ENCODE measurements at regions not wholly inside any gene's neighbourhood (a gene's known extent, or its start where the extent isn't known, plus 50 kb on each side); places are given as distances from the start of the nearest gene placed in this dataset.

DNA sequence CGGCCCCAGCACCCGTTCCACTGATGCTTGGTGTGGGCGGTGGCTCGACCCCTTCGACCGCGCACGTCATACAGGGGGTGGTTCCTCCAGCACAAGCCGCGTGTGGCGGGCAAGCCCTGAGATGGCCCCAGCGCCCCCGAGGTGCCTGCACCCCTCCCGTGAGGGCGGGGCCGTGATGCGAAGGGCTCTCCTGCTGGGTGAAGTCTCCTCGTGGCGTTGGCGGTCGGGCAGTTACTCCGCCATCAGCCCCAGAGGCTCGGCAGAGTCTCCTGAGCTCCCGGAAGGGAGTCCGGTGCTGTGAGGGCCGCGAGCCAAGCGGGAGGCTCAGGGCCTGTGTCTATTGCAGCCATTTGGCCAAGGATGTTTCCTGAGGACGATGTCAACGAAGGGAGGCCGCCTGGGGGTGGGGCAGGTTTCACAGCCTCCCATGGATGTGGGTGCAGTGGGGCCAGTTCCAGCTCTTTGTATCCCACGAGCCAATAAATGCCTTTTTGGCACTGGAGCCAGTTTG, 78.1 kb upstream of the GALNT9 start:
- no peak for DNase-seq (ENCODE audit: low read depth in 2 of 2)

DNA sequence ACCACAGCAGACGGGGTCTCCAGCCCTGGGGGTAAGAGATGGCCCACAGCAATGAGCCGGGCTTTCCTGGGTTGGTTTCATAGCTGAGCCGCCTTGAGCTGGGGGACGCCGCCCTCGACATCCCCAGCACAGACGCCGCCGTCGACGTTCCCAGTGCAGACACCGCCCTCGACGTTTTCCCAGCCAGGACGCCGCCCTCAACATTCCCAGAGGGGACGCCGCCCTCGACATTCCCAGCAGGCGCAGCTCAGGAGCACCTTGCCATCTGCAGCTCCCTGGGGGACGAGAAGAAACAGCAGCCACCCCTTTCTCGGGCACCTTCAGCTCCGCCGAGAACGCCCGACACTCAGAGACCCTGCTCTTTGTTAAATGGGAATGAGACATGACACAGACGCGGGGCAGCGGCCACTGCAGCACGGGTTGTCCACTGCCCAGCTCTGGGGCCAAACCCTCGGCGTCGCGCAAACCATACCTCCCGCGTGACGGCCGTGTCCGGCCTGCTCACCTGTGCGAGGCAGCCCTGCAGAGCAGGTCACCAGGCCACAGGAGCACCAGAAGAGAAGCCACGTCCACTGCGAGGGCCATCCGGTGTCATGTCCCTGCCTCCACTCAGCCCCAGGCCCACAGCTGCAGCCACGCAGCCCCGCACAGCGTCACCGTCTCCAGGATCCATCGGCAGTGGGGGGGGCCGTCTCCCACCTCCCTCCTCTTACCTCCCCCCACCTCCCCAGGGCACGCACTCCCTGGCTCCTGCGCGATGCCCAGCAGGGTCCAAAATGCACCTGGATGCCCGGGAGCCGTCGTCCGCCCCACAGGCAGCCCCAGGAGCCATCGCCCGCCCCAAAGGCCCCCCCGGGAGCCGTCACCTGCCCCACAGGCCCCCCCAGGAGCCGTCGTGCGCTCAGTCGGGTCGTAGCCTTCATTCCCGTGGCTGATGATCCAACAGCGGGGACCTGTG, 77.4 kb upstream of the GALNT9 start:
- no peak for DNase-seq (ENCODE audit: low read depth in 2 of 2)

DNA sequence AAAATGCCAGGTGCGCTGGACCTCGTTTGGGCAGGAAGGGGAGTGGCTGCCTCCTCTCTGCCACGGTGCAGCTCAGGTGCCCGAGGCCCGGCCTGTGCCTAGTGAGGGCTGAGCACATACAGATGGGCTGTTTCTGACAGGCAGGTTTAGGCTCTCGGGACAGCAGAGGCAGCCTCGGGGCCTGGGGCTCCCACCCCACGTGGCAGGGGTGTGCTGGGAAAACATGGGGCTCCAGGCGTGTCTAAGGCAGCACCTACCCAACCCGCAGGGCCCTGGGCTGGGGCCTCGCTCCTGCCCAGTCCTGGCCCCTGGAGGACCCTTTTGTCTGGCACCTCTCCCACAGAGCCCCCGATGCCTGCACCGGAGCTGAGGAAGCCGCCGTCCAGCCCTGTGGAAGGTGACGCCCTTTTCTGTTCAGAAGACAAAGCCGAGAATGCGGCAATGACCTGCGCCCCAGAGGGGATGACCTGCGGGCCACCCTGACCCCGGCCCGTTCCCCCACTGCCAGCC, 76.4 kb upstream of the GALNT9 start:
- DNase-seq (ENCODE audit: low read depth in 2 of 2) = no peak

DNA sequence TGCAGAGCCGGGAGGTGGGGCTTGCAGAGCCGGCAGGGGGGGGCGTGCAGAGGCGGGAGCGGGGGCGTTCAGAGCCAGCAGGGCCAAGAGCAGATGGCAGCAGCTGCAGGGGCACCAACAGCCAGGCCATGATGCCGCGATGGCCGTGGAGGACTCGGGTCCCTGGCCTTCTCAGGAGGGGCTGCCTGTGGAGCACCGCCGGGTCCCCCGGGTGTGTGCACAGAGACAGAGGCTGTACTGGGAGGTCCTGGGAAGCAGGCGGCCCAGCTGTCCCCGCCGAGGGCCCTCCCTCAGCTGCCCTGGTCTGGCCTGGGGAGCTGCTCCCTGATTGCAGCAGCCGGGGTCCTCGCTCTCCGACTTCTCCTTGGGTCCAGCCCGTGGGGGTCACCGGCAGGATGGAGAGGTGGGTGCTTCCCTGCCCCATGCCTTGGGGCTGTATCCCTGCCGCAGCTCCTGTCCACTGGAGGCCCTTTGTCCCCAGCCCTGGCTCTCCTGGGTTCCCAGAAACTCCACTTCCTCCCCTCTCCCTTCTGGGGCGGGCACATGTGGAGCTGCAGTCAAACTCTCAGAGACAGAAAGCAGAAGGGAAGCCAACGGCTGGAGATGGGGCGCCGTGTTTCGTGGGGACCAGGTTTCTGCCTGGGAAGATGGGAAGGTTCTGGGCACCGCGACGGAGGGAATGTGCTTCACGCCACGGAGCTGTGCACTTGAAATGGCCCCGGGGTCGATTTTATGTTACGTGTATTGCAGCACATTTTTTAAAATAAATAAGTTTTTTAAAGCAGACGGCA, 75.8 kb upstream of the GALNT9 start:
- no peak for DNase-seq (ENCODE audit: low read depth in 2 of 2)

DNA sequence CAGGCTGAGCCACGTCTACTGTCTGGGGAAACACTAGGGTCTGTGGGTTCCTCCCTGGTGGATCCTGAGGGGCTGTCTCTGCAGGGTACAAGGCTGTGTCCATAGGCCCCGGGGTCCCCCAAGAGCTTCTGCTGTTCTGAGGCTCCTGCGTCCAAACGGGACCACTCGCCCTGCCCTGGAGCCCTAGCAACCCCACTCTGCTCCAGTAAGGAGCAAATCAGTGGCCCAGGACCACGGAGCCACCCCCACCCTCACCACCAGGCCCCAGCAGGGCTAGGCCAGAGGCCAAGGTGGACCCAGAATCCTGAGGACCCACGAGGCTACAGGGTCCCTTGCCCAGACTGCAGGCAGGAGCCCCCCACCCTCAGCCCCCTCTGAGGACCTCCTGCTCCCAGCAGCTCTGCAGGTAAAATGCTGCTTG, 75.1 kb upstream of the GALNT9 start:
- DNase-seq (ENCODE audit: low read depth in 2 of 2) = no peak

DNA sequence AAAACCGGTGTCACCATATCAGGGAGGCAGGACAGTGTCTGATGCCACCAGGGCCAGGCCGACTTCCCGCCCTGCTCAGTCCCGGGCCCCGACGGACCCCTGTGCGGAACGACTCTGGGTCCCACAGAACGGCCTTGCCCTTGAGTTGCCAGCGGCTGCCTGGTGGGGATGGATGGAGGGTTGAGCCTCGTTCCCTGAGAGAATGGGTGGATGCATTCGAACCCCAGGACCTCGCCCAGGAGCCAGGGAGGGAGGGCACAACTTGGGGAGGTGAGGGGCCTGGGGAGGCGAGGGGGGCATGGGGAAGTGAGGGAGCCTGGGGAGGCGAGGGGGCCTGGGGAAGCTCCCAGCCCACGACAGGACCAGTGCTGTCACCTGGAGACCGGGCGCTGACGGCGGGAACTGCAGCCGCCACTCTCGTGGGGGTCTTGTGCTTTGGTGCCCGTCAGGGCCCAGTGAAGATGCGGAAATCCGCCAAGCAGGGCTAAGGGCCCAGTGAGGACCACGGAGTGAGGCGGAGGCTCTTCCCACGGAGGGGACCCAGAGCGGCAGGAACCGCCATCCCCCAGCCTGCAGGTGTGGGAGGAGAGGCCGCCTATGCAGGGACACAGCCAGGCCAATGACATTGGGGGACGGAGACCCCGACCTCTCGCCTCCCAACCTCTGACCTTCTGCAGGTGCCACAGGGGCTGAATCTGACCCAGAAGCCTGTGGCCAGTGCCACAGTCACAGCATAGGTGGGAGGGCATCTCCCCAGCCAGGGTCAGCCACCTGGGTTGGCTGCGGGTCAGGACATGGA, 74.4 kb upstream of the GALNT9 start:
- DNase-seq (ENCODE audit: low read depth in 2 of 2) = no peak

DNA sequence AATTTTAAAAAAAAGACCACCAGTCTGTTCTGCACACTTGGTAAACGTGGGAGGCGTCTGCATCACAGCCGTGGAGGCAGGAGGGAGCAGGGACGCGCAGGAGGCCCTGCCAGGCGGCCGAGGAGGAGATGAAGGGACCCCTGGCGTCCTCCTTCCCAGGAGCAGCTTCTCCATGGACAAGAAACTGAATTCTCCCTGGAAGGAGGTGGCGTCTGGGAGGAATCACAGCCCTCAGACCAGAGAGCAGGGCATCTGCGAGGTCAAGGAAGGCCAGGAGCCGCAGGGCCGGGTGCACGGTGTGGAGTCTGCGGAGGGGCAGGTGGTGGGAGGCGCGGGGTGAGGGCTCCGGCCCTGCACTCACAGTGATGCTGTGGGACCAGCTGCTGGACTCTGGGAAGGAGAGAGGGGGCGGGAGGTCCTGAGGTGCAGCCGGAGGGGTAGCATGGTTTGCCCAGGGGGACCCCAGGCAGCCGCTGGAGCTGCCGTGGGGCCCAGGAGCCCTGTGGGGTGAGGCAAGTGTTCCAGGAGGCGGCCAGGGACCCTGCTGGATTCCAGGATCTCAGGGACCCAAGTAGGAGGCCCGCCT, 73.5 kb upstream of the GALNT9 start:
- DNase-seq (ENCODE audit: low read depth in 2 of 2) = no peak

DNA sequence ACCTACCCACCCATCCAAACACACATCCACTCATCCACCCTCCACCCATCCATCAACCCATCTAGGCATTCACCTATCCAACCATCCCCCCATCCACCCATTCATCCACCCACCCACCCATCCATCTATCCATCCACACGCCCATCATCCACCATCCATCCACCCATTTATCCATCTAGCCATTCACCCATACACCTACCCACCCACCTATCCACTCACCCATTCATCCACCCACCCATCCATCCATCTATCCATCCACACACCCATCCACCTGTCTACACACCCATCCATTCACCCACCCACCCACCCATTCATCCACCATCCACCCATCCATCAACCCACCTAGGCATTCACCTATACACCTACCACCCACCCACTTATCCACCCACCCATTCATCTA, 72.6 kb upstream of the GALNT9 start:
- DNase-seq (ENCODE audit: low read depth in 2 of 2) = no peak

DNA sequence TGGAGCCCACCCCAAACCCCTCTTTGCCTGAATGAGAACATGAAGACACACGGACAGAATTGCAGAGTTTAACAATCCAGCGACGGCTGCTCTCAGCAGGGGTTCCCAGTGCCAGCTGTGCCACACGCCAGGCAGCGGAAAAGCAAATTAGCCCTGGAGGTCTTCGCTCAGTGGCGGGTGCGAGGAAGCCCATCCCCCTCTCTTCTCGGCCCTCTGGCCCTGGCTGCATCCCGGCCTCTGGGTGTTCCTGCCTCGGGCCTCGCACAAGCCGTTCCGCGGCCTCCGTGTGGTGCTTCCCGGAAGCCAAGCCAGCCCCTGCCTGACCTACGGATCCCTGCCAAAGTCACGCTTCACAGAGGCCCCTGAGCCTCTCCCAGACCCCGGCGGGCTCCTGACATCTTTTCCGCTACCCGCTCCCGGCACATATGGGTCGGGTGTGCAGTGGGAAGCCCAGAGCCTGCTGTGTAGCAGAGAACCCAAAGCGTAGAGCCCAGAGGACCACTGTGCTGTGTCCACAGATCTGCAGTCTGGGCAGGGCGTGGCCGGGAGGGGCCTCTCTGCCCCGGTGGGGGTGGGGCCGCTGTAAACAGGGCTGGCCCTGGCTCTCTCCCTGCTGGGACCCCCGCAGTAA, 70.7 kb upstream of the GALNT9 start:
- no peak for DNase-seq (ENCODE audit: low read depth in 2 of 2)

DNA sequence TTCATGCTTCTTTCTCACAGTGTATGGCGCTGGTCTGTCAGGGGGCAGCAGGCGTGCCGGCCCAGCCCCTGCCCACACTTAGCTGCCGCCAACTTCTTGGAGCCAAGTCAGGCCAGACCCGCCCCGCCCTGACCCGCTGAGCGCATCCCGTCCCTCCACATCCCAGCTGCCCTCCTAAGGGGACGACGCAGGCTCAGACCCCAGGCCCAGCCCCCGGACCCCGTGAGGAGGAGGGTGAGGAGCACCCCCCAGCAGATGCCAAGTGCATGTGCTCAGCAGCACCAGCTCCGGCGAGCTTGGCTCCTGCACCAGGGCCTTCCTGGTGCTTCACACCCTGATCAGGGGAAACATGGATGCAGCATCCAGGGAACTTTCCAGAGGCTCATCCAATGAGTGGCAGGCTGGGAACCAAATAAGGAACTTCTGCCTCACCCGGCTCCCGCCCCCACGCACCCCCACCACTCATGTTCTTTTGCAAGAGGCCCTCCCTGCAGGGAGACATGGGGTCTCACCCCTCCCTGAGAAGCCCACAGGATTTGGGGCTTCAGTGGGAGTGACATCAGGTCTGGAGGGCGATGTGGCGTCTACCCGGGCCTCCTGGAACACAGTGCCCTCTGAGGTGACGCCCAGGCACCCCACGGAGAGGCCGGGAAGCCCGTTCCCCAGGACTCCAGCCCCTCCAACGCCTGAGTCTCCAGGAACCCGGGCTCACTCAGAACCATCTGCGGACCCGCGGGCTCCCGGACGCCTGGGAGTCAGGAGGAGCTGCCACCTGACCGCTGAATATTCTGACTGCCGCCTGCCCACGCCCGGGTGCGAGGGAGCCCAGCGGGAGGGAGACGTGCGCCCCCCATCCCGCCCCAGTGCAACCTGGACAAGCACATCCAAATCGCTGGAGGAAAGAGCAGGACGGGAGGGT, 70.0 kb upstream of the GALNT9 start:
- DNase-seq (ENCODE audit: low read depth in 2 of 2) = no peak

DNA sequence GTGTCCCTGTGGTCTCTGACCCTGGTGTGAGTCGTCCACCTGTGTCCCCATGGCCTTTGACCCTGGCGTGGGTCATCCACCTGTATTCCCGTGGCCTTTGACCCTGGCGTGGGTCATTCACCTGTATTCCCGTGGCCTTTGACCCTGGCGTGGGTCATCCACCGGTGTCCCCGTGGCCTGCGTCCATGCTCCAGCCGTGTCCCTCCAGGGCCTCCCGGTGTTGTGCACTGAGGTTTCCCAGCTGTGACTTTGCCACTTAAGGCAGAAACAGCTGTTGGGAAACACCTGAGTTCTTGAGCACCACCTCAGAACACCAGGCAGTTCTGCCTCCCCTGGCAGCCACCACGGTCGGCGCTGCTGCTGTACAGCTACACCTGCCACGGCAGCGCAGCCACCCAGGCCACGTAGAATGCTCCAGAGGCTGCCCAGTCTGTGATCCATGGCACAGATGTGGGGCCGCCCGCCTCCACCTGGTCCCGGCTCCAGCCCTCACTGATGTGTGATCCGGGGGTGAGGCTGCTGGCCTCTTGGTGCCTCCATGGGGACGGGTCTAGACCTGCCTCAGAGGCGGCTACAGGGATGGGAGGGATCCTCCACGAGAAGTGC, 69.1 kb upstream of the GALNT9 start:
- no peak for DNase-seq (ENCODE audit: low read depth in 2 of 2)

DNA sequence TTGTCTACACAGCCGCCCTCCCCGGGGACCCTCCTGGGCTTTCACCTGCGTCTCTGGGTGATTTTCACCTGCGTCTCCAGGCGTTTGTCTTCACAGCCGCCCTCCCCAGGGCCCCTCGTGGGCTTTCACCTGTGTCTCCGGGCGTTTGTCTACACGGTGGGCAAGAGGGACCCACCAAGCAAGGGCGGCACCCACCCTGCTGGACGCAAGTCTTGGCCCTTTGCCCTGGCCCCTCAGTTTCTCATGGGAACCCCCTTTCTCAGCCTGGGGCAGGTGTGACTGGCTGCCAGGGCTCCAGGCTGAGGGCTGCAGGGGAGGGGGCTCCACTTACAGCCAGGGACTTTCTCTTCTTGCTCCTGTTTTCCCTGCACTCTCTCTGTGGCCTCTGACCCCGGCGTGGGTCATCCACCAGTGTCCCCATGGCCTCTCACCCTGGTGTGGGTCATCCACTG, 68.6 kb upstream of the GALNT9 start:
- DNase-seq (ENCODE audit: low read depth in 2 of 2) = no peak

DNA sequence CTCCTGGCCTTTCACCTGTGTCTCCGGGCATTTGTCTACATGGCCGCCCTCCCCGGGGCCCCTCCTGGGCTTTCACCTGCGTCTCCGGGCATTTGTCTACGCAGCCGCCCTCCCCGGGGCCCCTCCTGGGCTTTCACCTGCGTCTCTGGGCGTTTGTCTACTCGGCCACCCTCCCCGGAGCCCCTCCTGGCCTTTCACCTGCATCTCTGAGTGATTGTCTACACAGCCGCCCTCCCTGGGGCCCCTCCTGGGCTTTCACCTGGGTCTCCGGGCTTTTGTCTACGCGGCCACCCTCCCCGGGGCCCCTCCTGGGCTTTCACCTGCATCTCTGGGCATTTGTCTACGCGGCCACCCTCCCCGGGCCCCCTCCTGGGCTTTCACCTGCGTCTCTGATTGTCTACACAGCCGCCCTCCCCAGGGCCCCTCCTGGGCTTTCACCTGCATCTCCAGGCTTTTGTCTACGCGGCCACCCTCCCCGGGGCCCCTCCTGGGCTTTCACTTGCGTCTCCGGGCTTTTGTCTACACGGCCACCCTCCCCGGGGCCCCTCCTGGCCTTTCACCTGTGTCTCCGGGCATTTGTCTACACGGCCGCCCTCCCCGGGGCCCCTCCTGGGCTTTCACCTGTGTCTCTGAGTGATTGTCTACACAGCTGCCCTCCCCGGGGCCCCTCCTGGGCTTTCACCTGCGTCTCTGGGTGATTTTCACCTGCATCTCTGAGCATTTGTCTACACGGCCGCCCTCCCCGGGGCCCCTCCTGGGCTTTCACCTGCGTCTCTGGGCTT, 68.0 kb upstream of the GALNT9 start:
- DNase-seq (ENCODE audit: low read depth in 2 of 2) = no peak

DNA sequence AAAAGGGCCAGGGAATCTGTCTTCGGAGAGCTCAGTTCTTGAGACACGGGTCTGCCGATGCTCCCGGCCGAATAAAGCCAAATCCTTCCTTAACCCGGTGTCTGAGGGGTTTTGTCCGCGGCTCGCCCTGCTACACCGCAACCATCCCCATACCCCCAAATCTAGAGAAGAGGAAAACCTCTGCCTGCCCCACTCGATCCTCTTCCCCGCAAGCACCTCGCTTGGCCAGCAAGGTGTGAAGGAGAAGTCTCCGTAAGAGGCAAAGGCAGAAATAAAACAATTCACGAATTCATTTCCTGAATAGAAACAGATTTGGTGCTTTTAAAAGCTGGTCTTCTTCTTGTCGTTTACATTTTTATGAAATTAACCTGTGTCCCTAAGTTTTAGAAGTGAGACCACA, 67.3 kb upstream of the GALNT9 start:
- DNase-seq (ENCODE audit: low read depth in 2 of 2) = no peak

DNA sequence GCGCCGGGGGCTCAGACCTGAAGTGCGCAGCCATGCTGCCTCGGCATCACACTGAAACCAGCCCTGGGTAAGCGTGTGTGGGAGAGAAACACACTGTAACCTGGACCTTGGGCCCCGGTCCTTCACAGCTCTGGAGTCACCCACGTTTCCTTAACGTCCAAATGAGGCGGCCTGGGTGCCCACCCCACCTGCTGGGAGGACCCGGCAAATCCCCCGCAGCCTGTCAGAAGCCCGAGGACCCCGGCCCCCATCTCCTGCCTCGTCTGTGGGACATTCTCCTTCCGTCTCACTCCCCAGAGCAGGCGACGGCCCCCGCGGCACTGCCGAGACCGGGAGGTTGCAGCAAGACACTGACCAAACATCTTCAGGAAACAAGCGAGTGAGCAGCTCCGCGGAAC, 66.5 kb upstream of the GALNT9 start:
- DNase-seq (ENCODE audit: low read depth in 2 of 2) = no peak

DNA sequence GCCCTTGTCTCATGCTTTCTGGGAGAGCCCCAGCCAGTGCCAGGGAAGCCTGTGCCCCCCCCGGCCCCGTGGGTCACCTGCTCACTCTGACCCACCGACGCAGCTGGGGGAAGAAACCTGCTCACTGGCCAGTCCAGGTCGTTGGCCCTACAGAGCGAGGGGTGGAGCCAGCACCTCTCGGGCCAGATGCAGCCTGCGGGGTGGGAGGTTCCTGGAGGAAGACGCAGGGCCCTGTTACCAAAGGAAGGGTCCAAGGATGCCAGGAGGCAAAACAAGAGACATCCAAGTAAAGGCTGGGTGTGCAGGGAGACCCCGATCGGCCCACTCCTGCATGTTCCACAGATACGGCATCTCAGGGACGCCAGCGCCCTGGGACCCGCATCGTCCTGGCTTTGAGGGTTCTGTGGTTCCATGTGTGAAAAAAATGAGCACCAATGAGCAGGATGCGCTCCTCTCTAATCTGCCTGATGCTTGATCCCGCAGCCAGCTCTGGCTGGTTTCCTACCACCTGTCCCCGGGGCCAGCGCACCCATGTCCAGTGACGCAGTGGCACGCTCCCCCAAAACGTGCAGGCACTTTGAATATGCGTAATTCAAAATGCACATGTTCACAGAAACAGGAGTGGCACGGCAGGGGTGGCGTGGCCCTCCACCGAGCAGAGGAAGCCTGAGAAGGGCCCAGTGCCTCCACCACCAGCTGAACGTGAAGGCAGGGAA, 66.0 kb upstream of the GALNT9 start:
- DNase-seq (ENCODE audit: low read depth in 2 of 2) = no peak

All from activated CD8-positive, alpha-beta memory T cell treated with anti-CD3 and anti-CD28 coated beads for 4 hours (primary cell).